SU-DHL-6 (cell line): ENCODE measurements at regions not wholly inside any gene's neighbourhood (a gene's known extent, or its start where the extent isn't known, plus 50 kb on each side); places are given as distances from the start of the nearest gene placed in this dataset.

ENCODE experiments used
- H2AFZ ChIP-seq: fragments of 200-600 bp; sonication (generic); 2 replicates; pipeline ENCODE4 v1.6.1; 2014; ENCODE audit warnings: low read depth, mild to moderate bottlenecking, moderate library complexity, mixed read lengths, antibody characterized with exemption, low read length; ENCODE audit not compliant: severe bottlenecking
- H3F3A ChIP-seq: fragments of 200-600 bp; shearing (Covaris generic); 2 replicates; pipeline ENCODE4 v1.6.0; 2016; ENCODE audit warnings: antibody characterized with exemption, mild to moderate bottlenecking; ENCODE audit not compliant: insufficient read depth
- H3K27ac ChIP-seq: fragments of 200-600 bp; sonication (generic); 2 replicates; pipeline ENCODE4 v1.5.1; 2016; ENCODE audit warnings: low read depth, mild to moderate bottlenecking, low read length, moderate library complexity, mixed read lengths
- H3K27me3 ChIP-seq: fragments of 200-600 bp; sonication (generic), shearing (Covaris generic); 2 replicates; pipeline ENCODE4 v1.6.0; 2014; ENCODE audit warnings: mild to moderate bottlenecking, low read length
- H3K36me3 ChIP-seq: fragments of 200-600 bp; sonication (generic); 2 replicates; pipeline ENCODE4 v1.6.1; 2014; ENCODE audit warnings: mild to moderate bottlenecking, low read length, mixed read lengths
- H3K4me2 ChIP-seq: fragments of 300-600, 200-600 bp; shearing (Covaris generic), sonication (generic); 2 replicates; pipeline ENCODE4 v1.6.0; 2014; ENCODE audit warnings: low read length, low read depth, mild to moderate bottlenecking; ENCODE audit not compliant: poor library complexity, severe bottlenecking
- H3K4me3 ChIP-seq: fragments of 200-600 bp; sonication (generic); 2 replicates; pipeline ENCODE4 v1.5.1; 2014; ENCODE audit warnings: antibody characterized with exemption, low read length, mild to moderate bottlenecking, mixed read lengths; ENCODE audit not compliant: insufficient read depth, poor library complexity, severe bottlenecking
- H3K79me2 ChIP-seq: fragments of 200-600 bp; sonication (generic); 2 replicates; pipeline ENCODE4 v1.6.1; 2014; ENCODE audit warnings: mild to moderate bottlenecking, low read length, moderate library complexity; ENCODE audit not compliant: insufficient read depth
- H3K9ac ChIP-seq: fragments of 200-600 bp; sonication (generic); 2 replicates; pipeline ENCODE4 v1.7.0; 2014; ENCODE audit warnings: mild to moderate bottlenecking, low read length
- H3K9me2 ChIP-seq: fragments of 200-600 bp; sonication (generic); replicated peaks from 2 replicates; pipeline ENCODE4 v1.6.1; 2014; ENCODE audit warnings: low read length; ENCODE audit not compliant: insufficient read depth
- H3K9me3 ChIP-seq: fragments of 200-600 bp; sonication (generic); 2 replicates; pipeline ENCODE4 v1.6.1; 2014; ENCODE audit warnings: low read length, mixed read lengths; ENCODE audit not compliant: insufficient read depth
- H4K20me1 ChIP-seq: fragments of 200-600 bp; sonication (generic); 2 replicates; pipeline ENCODE4 v1.6.1; 2014; ENCODE audit warnings: low read depth, mild to moderate bottlenecking, antibody characterized with exemption, low read length, moderate library complexity, mixed read lengths
- EZH2phosphoT487 ChIP-seq: fragments of 200-600 bp; sonication (generic), shearing (Covaris generic); conservative IDR thresholded peaks from 2 replicates; pipeline ENCODE4 v1.6.1; 2018; ENCODE audit warnings: mild to moderate bottlenecking, antibody characterized with exemption, low read length, moderate library complexity, mixed read lengths
- TF ChIP-seq, protein P1 (sequence below): fragments of 200-600 bp; sonication (generic); IDR thresholded peaks from one replicate; pipeline ENCODE4 v1.5.1; 2017; ENCODE audit warnings: antibody characterized with exemption, mild to moderate bottlenecking, low read length, moderate library complexity; ENCODE audit not compliant: insufficient read depth, poor library complexity, severe bottlenecking

DNA sequence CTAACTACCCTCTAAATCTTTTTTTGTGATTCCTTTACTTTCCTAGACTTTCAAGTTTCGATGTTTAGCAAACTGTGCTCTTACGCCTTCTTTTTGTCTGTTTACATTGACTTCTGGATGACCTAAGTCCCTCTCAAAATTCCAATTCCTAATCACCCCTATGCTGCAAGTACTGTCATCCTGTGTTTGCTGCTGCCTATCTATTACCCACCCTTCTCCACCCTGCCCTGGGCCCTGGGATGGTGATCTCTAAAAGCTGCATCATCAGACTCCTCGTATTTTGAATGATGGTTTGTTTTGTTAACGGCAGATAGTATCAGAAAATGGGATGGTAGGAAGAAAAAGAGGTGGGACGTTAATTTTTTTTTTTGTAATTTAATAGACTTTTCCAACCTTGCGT, 272.1 kb downstream of the DIO2 start:
- Histone ChIP-seq H3K79me2 (no peaks in the 10 kb centered on the region), H3K9me3 (no peaks in the 10 kb centered on the region), H3F3A (no peaks in the 10 kb centered on the region), H2AFZ (no peak overlapping the region), H3K4me3 (no peak overlapping the region), H3K36me3 (no peaks in the 10 kb centered on the region), H3K9me2 (0 out of 2 replicates have a peak, but pooled peaks cover 4% of the 10 kb centered on the region), H3K4me2 (no peak overlapping the region), H4K20me1 (no peaks in the 10 kb centered on the region), H3K27me3 (no peaks in the 10 kb centered on the region), H3K9ac (no peak overlapping the region), H3K27ac (no peak overlapping the region)
- TF ChIP-seq, protein P1, sequence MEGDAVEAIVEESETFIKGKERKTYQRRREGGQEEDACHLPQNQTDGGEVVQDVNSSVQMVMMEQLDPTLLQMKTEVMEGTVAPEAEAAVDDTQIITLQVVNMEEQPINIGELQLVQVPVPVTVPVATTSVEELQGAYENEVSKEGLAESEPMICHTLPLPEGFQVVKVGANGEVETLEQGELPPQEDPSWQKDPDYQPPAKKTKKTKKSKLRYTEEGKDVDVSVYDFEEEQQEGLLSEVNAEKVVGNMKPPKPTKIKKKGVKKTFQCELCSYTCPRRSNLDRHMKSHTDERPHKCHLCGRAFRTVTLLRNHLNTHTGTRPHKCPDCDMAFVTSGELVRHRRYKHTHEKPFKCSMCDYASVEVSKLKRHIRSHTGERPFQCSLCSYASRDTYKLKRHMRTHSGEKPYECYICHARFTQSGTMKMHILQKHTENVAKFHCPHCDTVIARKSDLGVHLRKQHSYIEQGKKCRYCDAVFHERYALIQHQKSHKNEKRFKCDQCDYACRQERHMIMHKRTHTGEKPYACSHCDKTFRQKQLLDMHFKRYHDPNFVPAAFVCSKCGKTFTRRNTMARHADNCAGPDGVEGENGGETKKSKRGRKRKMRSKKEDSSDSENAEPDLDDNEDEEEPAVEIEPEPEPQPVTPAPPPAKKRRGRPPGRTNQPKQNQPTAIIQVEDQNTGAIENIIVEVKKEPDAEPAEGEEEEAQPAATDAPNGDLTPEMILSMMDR = no peak
- TF ChIP-seq EZH2phosphoT487 = no peak

GRCh38 chr14:79938185-79938584, 273.1 kb downstream of the DIO2 start:
- Histone ChIP-seq H3F3A (no peaks in the 10 kb centered on the region), H3K4me2 (no peak overlapping the region), H3K27ac (no peak overlapping the region), H3K27me3 (no peaks in the 10 kb centered on the region), H3K9me2 (0 out of 2 replicates have a peak, but pooled peaks cover 4% of the 10 kb centered on the region), H2AFZ (no peak overlapping the region), H3K79me2 (no peaks in the 10 kb centered on the region), H3K9ac (no peak overlapping the region), H3K4me3 (no peak overlapping the region), H4K20me1 (no peaks in the 10 kb centered on the region), H3K9me3 (no peaks in the 10 kb centered on the region), H3K36me3 (no peaks in the 10 kb centered on the region)
- TF ChIP-seq, protein P1 = no peak

GRCh38 chr14:79937433-79937832, 273.9 kb downstream of the DIO2 start:
- H3K9me3 ChIP-seq = no peaks in the 10 kb centered on the region
- no peaks in the 10 kb centered on the region for H3K27me3 ChIP-seq
- no peak overlapping the region for H2AFZ ChIP-seq
- H3K9me2 ChIP-seq = 0 out of 2 replicates have a peak, but pooled peaks cover 4% of the 10 kb centered on the region
- H3K79me2 ChIP-seq = no peaks in the 10 kb centered on the region
- H3K9ac ChIP-seq = no peak overlapping the region
- H3K4me2 ChIP-seq = no peak overlapping the region
- no peaks in the 10 kb centered on the region for H4K20me1 ChIP-seq
- TF ChIP-seq, protein P1 = no peak
- no peak for TF ChIP-seq EZH2phosphoT487
- H3K36me3 ChIP-seq = no peaks in the 10 kb centered on the region
- no peaks in the 10 kb centered on the region for H3F3A ChIP-seq
- H3K4me3 ChIP-seq = no peak overlapping the region
- no peak overlapping the region for H3K27ac ChIP-seq
